DOHH2 (cell line): ENCODE measurements at regions not wholly inside any gene's neighbourhood (a gene's known extent, or its start where the extent isn't known, plus 50 kb on each side); places are given as distances from the start of the nearest gene placed in this dataset.
"Not testable (repeated sequence)": the region's sequence is repeated elsewhere in the genome, so short reads cannot be mapped to it uniquely, and the experiment has no call there.

Experiments used
- H3F3A ChIP-seq: fragments of 200-600 bp; sonication (generic), shearing (Covaris generic); 2 replicates; pipeline ENCODE4 v1.6.0; 2016; ENCODE audit warnings: antibody characterized with exemption, mild to moderate bottlenecking; ENCODE audit not compliant: control insufficient read depth, insufficient read depth
- H3K27ac ChIP-seq: fragments of 200-600 bp; sonication (generic); 2 replicates; pipeline ENCODE4 v1.5.1; 2014; ENCODE audit warnings: low read depth, mild to moderate bottlenecking, low read length, moderate library complexity
- H3K27me3 ChIP-seq: fragments of 200-600 bp; sonication (generic); 2 replicates; pipeline ENCODE4 v1.6.1; 2014; ENCODE audit warnings: mild to moderate bottlenecking, low read length, mixed read lengths; ENCODE audit not compliant: control insufficient read depth
- H3K36me3 ChIP-seq: fragments of 200-600 bp; sonication (generic); 2 replicates; pipeline ENCODE4 v1.6.1; 2014; ENCODE audit warnings: mild to moderate bottlenecking, low read length, moderate library complexity, mixed read lengths; ENCODE audit not compliant: control insufficient read depth
- H3K4me1 ChIP-seq: fragments of 200-600 bp; sonication (generic); 2 replicates; pipeline ENCODE4 v1.6.1; 2014; ENCODE audit warnings: mild to moderate bottlenecking, low read length, mixed read lengths; ENCODE audit not compliant: control insufficient read depth
- H3K4me2 ChIP-seq: fragments of 200-600 bp; sonication (generic); 2 replicates; pipeline ENCODE4 v1.6.0; 2014; ENCODE audit warnings: mild to moderate bottlenecking, low read length, moderate library complexity
- H3K4me3 ChIP-seq: fragments of 200-600 bp; sonication (generic); 2 replicates; pipeline ENCODE4 v1.5.1; 2014; ENCODE audit warnings: mild to moderate bottlenecking, low read length, mixed read lengths
- H3K79me2 ChIP-seq: fragments of 200-600 bp; sonication (generic); 2 replicates; pipeline ENCODE4 v1.6.1; 2014; ENCODE audit warnings: mild to moderate bottlenecking, low read length, mixed read lengths; ENCODE audit not compliant: control insufficient read depth
- H3K9me2 ChIP-seq: fragments of 200-600 bp; sonication (generic); replicated peaks from 2 replicates; pipeline ENCODE4 v1.6.1; 2014; ENCODE audit warnings: mild to moderate bottlenecking, low read length, mixed read lengths; ENCODE audit not compliant: control insufficient read depth
- H3K9me3 ChIP-seq: fragments of 200-600 bp; sonication (generic); 2 replicates; pipeline ENCODE4 v1.6.1; 2014; ENCODE audit warnings: antibody characterized with exemption, low read length, mixed read lengths; ENCODE audit not compliant: control insufficient read depth, insufficient read depth
- H4K20me1 ChIP-seq: fragments of 200-600 bp; sonication (generic); 2 replicates; pipeline ENCODE4 v1.6.0; 2014; ENCODE audit warnings: low read depth, mild to moderate bottlenecking, antibody characterized with exemption, low read length, moderate library complexity; ENCODE audit not compliant: control insufficient read depth, insufficient read depth
- CTCF ChIP-seq: fragments of 200-600 bp; sonication (generic); IDR thresholded peaks from one replicate; pipeline ENCODE4 v1.5.1; 2014; ENCODE audit warnings: antibody characterized with exemption, mild to moderate bottlenecking, low read depth, low read length; ENCODE audit not compliant: poor library complexity, severe bottlenecking
- EZH2phosphoT487 ChIP-seq: fragments of 200-600 bp; sonication (generic); IDR thresholded peaks from 2 replicates; pipeline ENCODE4 v1.6.1; 2017; ENCODE audit warnings: borderline replicate concordance, mild to moderate bottlenecking, antibody characterized with exemption, low read length, moderate library complexity, mixed read lengths

- no peak overlapping the region for H3K27ac ChIP-seq
- no peaks in the 10 kb centered on the region for H3K79me2 ChIP-seq
- no peaks in the 10 kb centered on the region for H4K20me1 ChIP-seq
- no peaks in the 10 kb centered on the region for H3K9me2 ChIP-seq
- TF ChIP-seq EZH2phosphoT487 (no peak), CTCF (no peak)
- H3K9me3 ChIP-seq = no peaks in the 10 kb centered on the region
- no peaks in the 10 kb centered on the region for H3K27me3 ChIP-seq
- H3K4me1 ChIP-seq = no peaks in the 10 kb centered on the region
- H3K4me3 ChIP-seq = no peak overlapping the region
- H3K4me2 ChIP-seq = no peak overlapping the region
- no peaks in the 10 kb centered on the region for H3K36me3 ChIP-seq
- no peaks in the 10 kb centered on the region for H3F3A ChIP-seq
These were observed 101.0 kb upstream of the TAS2R1 start for GRCh38 chr5:9731159-9731558.

GRCh38 chr5:9728261-9728660 is 98.1 kb upstream of the TAS2R1 start:
- Histone ChIP-seq H3K36me3 (no peaks in the 10 kb centered on the region), H3K4me3 (no peak overlapping the region), H3K9me3 (peaks cover 3% of the 10 kb centered on the region; the same call in 1 of the 2 replicates), H4K20me1 (no peaks in the 10 kb centered on the region), H3K4me1 (no peaks in the 10 kb centered on the region), H3K9me2 (no peaks in the 10 kb centered on the region), H3F3A (no peaks in the 10 kb centered on the region), H3K27me3 (no peaks in the 10 kb centered on the region), H3K79me2 (no peaks in the 10 kb centered on the region), H3K27ac (no peak overlapping the region), H3K4me2 (no peak overlapping the region)
- TF ChIP-seq CTCF = no peak

- H3K9me3 ChIP-seq = peaks cover 3% of the 10 kb centered on the region; the same call in 1 of the 2 replicates
- no peak for TF ChIP-seq EZH2phosphoT487
- TF ChIP-seq CTCF = no peak
- no peaks in the 10 kb centered on the region for H3F3A ChIP-seq
- no peaks in the 10 kb centered on the region for H3K9me2 ChIP-seq
- H3K79me2 ChIP-seq = no peaks in the 10 kb centered on the region
- no peak overlapping the region for H3K4me2 ChIP-seq
- no peaks in the 10 kb centered on the region for H3K4me1 ChIP-seq
- no peaks in the 10 kb centered on the region for H3K27me3 ChIP-seq
- H3K27ac ChIP-seq = no peak overlapping the region
- no peaks in the 10 kb centered on the region for H4K20me1 ChIP-seq
- no peaks in the 10 kb centered on the region for H3K36me3 ChIP-seq
- H3K4me3 ChIP-seq = no peak overlapping the region
These were observed 96.8 kb upstream of the TAS2R1 start for GRCh38 chr5:9726931-9727330.

GRCh38 chr5:9725265-9725664 is 95.1 kb upstream of the TAS2R1 start:
- H3K79me2 ChIP-seq, H3K27ac ChIP-seq, H3K27me3 ChIP-seq, H3K9me2 ChIP-seq, H3K36me3 ChIP-seq, H4K20me1 ChIP-seq, H3K4me2 ChIP-seq, H3K4me3 ChIP-seq, H3K4me1 ChIP-seq, H3F3A ChIP-seq, H3K9me3 ChIP-seq: not testable (repeated sequence)
